Aorta (tissue), 5 donors: ENCODE measurements at regions not wholly inside any gene's neighbourhood (a gene's known extent, or its start where the extent isn't known, plus 50 kb on each side); places are given as distances from the start of the nearest gene placed in this dataset.

Source experiments
- ATAC-seq: fragments of 200-7000 bp; cut with Tn5 transposase; one replicate; pipeline ENCODE4 v1.9.1; 2022; ENCODE audit warnings: moderate library complexity; ENCODE audit not compliant: low FRiP score
- DNase-seq, 2 donors: peaks; one replicate each; pipeline ENCODE4 v3.0.0-alpha.2; 2020
- H3K27ac ChIP-seq, 2 donors: one replicate each; pipeline ENCODE4 v1.5.1; 2013; ENCODE audit warnings: low read length in 2 of 2, mild to moderate bottlenecking in 2 of 2, moderate library complexity in 2 of 2, control low read depth in 1 of 2, inconsistent platforms in 1 of 2, low read depth in 1 of 2
- H3K27me3 ChIP-seq, 2 donors: one replicate each; pipeline ENCODE4 v1.6.1; 2013; ENCODE audit warnings: control low read depth in 1 of 2, low read length in 1 of 2, mild to moderate bottlenecking in 1 of 2, moderate library complexity in 1 of 2; ENCODE audit not compliant: insufficient read depth in 2 of 2, control insufficient read depth in 1 of 2
- H3K36me3 ChIP-seq, 2 donors: one replicate each; pipeline ENCODE4 v1.6.1; 2013; ENCODE audit warnings: control low read depth in 1 of 2, low read length in 1 of 2, mild to moderate bottlenecking in 1 of 2; ENCODE audit not compliant: insufficient read depth in 2 of 2, control insufficient read depth in 1 of 2
- H3K4me1 ChIP-seq, 2 donors: one replicate each; pipeline ENCODE4 v1.6.1; 2013; ENCODE audit warnings: low read length in 2 of 2, control low read depth in 1 of 2, mild to moderate bottlenecking in 1 of 2, moderate library complexity in 1 of 2; ENCODE audit not compliant: insufficient read depth in 2 of 2, control insufficient read depth in 1 of 2
- H3K4me3 ChIP-seq, 2 donors: one replicate each; pipeline ENCODE4 v1.5.1; 2013; ENCODE audit warnings: low read length in 2 of 2, control low read depth in 1 of 2, mild to moderate bottlenecking in 1 of 2
- H3K9me3 ChIP-seq: one replicate; pipeline ENCODE4 v1.6.1; 2013; ENCODE audit warnings: mild to moderate bottlenecking, low read length; ENCODE audit not compliant: control insufficient read depth
- WGBS, 2 donors: extraction: QIAGEN DNeasy Blood & Tissue Kit; methylation state at CpG; one replicate each; pipeline ENCODE4 v1.1.7; 2013; 5-methylcytosine and 5-hydroxymethylcytosine counted together
- intact Hi-C, 2 donors: fragments of 100-400 bp; cut with DNase I; formaldehyde crosslinking; loops; one replicate each; pipeline versions ENCODE4 v1.14.2 to v1.15.0; 2022
- donor health status: healthy with polysubstance abuse.
- donor health status: Bipolar disorder and iron deficiency.
- donor health status: DM: no; HTN: no; CAD: no.
- donor health status: DM: no; HTN: no; CAD: no.
- donor health status: DM: yes; HTN: yes; CAD: no.

DNA sequence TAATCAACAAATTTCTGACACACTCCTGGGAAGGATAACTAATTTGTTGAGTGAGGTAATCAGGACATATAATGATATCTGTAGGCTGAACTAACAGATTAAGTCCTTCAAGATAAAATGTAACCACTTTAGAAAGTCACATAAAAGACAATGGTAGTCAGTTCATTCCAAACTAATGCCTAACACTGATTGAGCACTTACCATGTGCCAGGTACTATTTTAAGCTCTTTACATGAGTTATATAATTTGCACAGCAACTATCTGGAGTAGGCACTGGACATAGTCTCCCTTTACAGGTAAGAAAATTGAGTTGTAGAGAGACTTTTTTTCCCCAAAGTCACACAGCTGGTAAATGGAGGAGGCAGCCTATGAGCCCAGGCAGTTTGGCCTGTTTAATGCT lies 211.2 kb upstream of the CFAP20DC start:
- H3K27ac ChIP-seq: no peak overlapping the region
- DNase-seq (no peak), ATAC-seq (no peak)
- no peaks in the 10 kb centered on the region for H3K4me1 ChIP-seq
- no peaks in the 10 kb centered on the region for H3K9me3 ChIP-seq
- H3K36me3 ChIP-seq: no peaks in the 10 kb centered on the region
- intact Hi-C loops: no loop called here
- no peaks in the 10 kb centered on the region for H3K27me3 ChIP-seq
- no peak overlapping the region for H3K4me3 ChIP-seq

DNA sequence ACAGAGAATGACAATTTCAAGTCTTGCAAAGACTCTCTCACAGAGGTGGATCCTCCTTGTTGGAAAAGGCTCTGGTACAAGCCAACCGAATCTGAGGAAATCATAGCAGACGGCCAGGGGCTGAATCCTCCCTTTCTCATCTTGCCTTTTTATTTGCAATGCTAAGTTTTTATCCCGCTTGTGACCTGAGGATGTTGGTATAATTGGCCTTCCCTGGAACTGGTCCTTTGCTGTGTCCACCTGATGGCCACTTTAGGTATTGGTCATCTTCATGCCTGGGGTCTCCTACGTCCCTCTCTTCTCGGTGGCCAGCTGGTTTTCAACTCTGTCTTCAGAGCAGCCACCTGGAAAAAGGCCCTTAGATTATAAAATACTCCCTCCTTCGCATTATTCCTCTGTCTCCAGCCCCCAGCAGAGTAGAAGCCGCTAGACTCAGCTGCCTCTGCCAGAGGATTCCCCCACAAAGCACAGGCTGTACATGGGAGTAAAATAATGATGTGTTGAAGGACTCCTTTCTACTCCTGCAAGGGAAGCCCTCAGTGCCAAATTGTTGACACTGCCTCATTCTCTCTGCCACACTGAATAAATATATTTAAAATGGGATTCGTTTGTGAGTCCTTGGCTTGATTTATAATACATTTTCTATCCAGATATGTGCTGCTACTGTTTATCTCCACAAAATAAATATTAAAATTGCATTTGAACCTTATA lies 208.9 kb upstream of the CFAP20DC start:
- no peak for ATAC-seq
- Histone ChIP-seq H3K27ac (no peak overlapping the region), H3K36me3 (no peaks in the 10 kb centered on the region), H3K4me3 (no peak overlapping the region), H3K4me1 (no peaks in the 10 kb centered on the region), H3K9me3 (no peaks in the 10 kb centered on the region), H3K27me3 (no peaks in the 10 kb centered on the region)
- 62 to 80% methylated on average over 8 of the region's 8 CpGs for WGBS, 2 donors
- intact Hi-C loops: no loop called here
- no peak for DNase-seq

DNA sequence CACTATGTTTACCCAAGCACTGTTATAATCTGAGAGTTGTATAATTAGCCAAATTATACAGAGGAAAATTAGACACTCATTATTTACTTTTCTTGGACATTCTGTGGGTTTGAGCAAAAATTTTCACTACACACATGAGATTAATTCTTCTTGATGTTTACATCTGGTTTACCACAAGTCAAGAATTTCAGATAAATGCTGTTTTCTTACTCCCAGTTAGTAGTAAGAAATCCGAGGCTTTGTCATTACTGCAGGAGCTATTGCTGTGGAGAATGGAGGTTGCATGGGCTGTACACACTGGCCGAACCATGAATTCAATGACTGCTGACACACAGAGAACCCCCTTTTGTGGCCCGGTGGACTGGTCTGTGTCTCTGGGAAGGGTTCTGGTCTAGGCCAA lies 207.7 kb upstream of the CFAP20DC start:
- H3K36me3 ChIP-seq: no peaks in the 10 kb centered on the region
- no peak for ATAC-seq
- 63 to 73% methylated on average over 3 of the region's 3 CpGs for WGBS, 2 donors
- no peak overlapping the region for H3K4me3 ChIP-seq
- H3K4me1 ChIP-seq: no peaks in the 10 kb centered on the region
- DNase-seq: no peak
- H3K9me3 ChIP-seq: no peaks in the 10 kb centered on the region
- H3K27ac ChIP-seq: no peak overlapping the region
- intact Hi-C loops: no loop called here
- no peaks in the 10 kb centered on the region for H3K27me3 ChIP-seq

DNA sequence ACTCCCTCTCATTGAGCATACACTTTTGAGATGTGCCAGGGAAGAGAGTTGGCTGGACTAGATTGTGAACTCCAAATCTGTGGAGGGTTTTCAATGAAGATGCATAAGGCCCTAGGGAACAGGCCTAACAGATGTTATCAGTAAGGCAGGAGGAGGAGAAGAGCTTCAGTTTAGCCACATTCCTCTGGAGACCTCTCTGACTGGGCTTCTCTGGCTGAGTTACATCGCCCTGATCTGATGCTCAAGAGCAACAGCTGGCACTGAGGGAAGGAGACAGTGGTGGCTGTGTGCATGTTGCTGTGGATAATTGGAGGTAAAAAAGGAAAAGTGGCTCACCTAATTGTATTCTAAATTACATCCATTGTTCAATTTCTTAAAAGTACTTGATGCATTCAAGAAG lies 206.4 kb upstream of the CFAP20DC start:
- no peak overlapping the region for H3K27ac ChIP-seq
- ATAC-seq: no peak
- no peaks in the 10 kb centered on the region for H3K4me1 ChIP-seq
- no peak overlapping the region for H3K4me3 ChIP-seq
- H3K9me3 ChIP-seq: no peaks in the 10 kb centered on the region
- intact Hi-C loops: no loop called here
- H3K27me3 ChIP-seq: no peaks in the 10 kb centered on the region
- no peaks in the 10 kb centered on the region for H3K36me3 ChIP-seq
- DNase-seq: no peak
- 38 to 65% methylated on average over 1 of the region's 1 CpG for WGBS, 2 donors

DNA sequence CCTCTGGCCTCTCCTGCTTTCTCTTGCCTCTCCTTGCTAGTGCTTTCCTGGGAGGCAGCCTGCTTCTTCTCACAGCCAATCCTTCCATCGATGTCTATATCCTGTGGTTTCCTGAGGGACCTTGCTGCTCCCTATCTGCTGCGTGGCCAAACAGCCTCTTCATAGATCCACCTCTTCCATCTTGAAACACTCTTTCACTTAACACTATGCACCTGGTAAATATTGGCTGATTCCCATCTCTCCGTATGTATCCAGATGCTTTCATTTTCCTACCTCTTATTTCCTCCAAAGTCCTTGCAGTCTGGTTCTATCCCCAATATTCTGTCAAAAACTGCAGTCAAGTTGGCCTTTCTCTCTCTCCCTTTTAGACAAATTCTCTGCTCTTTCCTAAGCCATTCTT lies 205.2 kb upstream of the CFAP20DC start:
- H3K27ac ChIP-seq: no peak overlapping the region
- no peaks in the 10 kb centered on the region for H3K36me3 ChIP-seq
- H3K27me3 ChIP-seq: no peaks in the 10 kb centered on the region
- DNase-seq (no peak), ATAC-seq (no peak)
- 89 to 93% methylated on average over 3 of the region's 3 CpGs for WGBS, 2 donors
- no peaks in the 10 kb centered on the region for H3K4me1 ChIP-seq
- no peaks in the 10 kb centered on the region for H3K9me3 ChIP-seq
- intact Hi-C loops: no loop called here
- no peak overlapping the region for H3K4me3 ChIP-seq

GRCh38 chr3:59254433-59254832 lies 204.6 kb upstream of the CFAP20DC start:
- DNase-seq: no peak
- H3K4me3 ChIP-seq: no peak overlapping the region
- no peak for ATAC-seq
- H3K27ac ChIP-seq: no peak overlapping the region
- no peaks in the 10 kb centered on the region for H3K36me3 ChIP-seq
- no peaks in the 10 kb centered on the region for H3K4me1 ChIP-seq
- 53 to 69% methylated on average over 7 of the region's 7 CpGs for WGBS, 2 donors
- no peaks in the 10 kb centered on the region for H3K27me3 ChIP-seq
- intact Hi-C loops: no loop called here
- no peaks in the 10 kb centered on the region for H3K9me3 ChIP-seq

GRCh38 chr3:59253523-59253922 lies 203.7 kb upstream of the CFAP20DC start:
- 78 to 84% methylated on average over 2 of the region's 2 CpGs for WGBS, 2 donors
- H3K9me3 ChIP-seq: no peaks in the 10 kb centered on the region
- H3K36me3 ChIP-seq: no peaks in the 10 kb centered on the region
- intact Hi-C loops: no loop called here
- H3K27ac ChIP-seq: no peak overlapping the region
- H3K27me3 ChIP-seq: no peaks in the 10 kb centered on the region
- no peak for DNase-seq
- no peak overlapping the region for H3K4me3 ChIP-seq
- H3K4me1 ChIP-seq: no peaks in the 10 kb centered on the region
- no peak for ATAC-seq

GRCh38 chr3:59251869-59252268 lies 202.0 kb upstream of the CFAP20DC start:
- Histone ChIP-seq H3K4me1 (no peaks in the 10 kb centered on the region), H3K36me3 (no peaks in the 10 kb centered on the region), H3K27ac (no peak overlapping the region), H3K27me3 (no peaks in the 10 kb centered on the region), H3K4me3 (no peak overlapping the region), H3K9me3 (no peaks in the 10 kb centered on the region)
- intact Hi-C loops: no loop called here
- no peak for ATAC-seq
- no peak for DNase-seq
- WGBS, 2 donors: 86 to 92% methylated on average over 3 of the region's 3 CpGs

GRCh38 chr3:59250600-59250999 lies 200.8 kb upstream of the CFAP20DC start:
- intact Hi-C loops: no loop called here
- Histone ChIP-seq H3K27ac (no peak overlapping the region), H3K4me1 (no peaks in the 10 kb centered on the region), H3K9me3 (no peaks in the 10 kb centered on the region), H3K27me3 (no peaks in the 10 kb centered on the region), H3K36me3 (no peaks in the 10 kb centered on the region), H3K4me3 (no peak overlapping the region)
- no peak for DNase-seq
- ATAC-seq: no peak
